Thyroid gland (tissue), 4 donors: ENCODE measurements at regions not wholly inside any gene's neighbourhood (a gene's known extent, or its start where the extent isn't known, plus 50 kb on each side); places are given as distances from the start of the nearest gene placed in this dataset.

Experiments used
- POLR2A ChIP-seq, 2 donors: fragments of 450-650 bp; IDR thresholded peaks; one replicate each; pipeline ENCODE4 v1.6.1; 2017; ENCODE audit warnings: antibody characterized with exemption in 2 of 2, mild to moderate bottlenecking in 2 of 2, moderate library complexity in 1 of 2
- TF ChIP-seq, protein P1 (sequence below), 6 experiments: fragments of 200-600 bp in 3 of 6; fragments of 450-650 bp in 3 of 6; sonication (generic) in 3 of 6; IDR thresholded peaks; one replicate each; pipeline ENCODE4 v1.5.1; 2016 to 2019; ENCODE audit warnings: antibody characterized with exemption in 6 of 6, mild to moderate bottlenecking in 2 of 6, inconsistent platforms in 1 of 6, moderate library complexity in 1 of 6

DNA sequence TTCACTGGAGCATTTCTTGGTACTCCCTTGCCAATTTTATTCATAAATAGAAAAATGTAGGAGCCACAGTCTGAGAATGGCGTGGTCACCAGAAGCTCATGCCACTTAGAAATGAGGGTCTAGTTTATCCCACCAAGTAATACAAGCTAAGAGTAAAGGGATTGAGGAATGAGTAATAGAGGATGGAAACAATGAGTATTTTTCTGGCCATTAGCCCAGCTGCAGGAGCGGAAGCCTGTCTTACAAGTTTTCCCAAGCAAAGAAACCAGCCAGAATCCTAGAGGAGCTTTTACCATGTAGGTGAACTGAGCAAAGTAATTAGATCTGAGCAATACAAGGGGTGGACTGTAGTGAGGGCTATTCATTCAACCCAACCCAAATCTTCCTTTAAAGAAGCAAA lies 160.7 kb upstream of the NPY2R start:
- TF ChIP-seq, protein P1, sequence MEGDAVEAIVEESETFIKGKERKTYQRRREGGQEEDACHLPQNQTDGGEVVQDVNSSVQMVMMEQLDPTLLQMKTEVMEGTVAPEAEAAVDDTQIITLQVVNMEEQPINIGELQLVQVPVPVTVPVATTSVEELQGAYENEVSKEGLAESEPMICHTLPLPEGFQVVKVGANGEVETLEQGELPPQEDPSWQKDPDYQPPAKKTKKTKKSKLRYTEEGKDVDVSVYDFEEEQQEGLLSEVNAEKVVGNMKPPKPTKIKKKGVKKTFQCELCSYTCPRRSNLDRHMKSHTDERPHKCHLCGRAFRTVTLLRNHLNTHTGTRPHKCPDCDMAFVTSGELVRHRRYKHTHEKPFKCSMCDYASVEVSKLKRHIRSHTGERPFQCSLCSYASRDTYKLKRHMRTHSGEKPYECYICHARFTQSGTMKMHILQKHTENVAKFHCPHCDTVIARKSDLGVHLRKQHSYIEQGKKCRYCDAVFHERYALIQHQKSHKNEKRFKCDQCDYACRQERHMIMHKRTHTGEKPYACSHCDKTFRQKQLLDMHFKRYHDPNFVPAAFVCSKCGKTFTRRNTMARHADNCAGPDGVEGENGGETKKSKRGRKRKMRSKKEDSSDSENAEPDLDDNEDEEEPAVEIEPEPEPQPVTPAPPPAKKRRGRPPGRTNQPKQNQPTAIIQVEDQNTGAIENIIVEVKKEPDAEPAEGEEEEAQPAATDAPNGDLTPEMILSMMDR (IDR thresholded peaks at IDR 0.05) = no peak
- TF ChIP-seq POLR2A (IDR thresholded peaks at IDR 0.05) = no peak
